ENCODE measurements at regions not wholly inside any gene's neighbourhood (a gene's known extent, or its start where the extent isn't known, plus 50 kb on each side); places are given as distances from the start of the nearest gene placed in this dataset.
A peak's percentile ranks its signal among the peaks of the same experiment; 100 is the strongest.

- ChIA-PET POLR2A (no interaction called here), CTCF (interaction anchor here (0.9 to 1.8 kb wide), 3 partner anchors 9 to 16 kb away, joined by 3 to 6 read pairs (median 5); no protein-coding TSS in a partner anchor)
- TF ChIP-seq, protein P1, sequence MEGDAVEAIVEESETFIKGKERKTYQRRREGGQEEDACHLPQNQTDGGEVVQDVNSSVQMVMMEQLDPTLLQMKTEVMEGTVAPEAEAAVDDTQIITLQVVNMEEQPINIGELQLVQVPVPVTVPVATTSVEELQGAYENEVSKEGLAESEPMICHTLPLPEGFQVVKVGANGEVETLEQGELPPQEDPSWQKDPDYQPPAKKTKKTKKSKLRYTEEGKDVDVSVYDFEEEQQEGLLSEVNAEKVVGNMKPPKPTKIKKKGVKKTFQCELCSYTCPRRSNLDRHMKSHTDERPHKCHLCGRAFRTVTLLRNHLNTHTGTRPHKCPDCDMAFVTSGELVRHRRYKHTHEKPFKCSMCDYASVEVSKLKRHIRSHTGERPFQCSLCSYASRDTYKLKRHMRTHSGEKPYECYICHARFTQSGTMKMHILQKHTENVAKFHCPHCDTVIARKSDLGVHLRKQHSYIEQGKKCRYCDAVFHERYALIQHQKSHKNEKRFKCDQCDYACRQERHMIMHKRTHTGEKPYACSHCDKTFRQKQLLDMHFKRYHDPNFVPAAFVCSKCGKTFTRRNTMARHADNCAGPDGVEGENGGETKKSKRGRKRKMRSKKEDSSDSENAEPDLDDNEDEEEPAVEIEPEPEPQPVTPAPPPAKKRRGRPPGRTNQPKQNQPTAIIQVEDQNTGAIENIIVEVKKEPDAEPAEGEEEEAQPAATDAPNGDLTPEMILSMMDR (IDR thresholded peaks at IDR 0.05; ENCODE audit: insufficient read depth, low read length, missing control alignments) = no peak
- no peak overlapping the region for H3K4me3 ChIP-seq (ENCODE audit: low read depth, low read length)
- DNase-seq (ENCODE audit: low read depth, low spot score) = no peak
These were observed 666.8 kb downstream of the PCDH18 start for GRCh38 chr4:136865526-136865925.

GRCh38 chr4:136864604-136865185 is 667.6 kb downstream of the PCDH18 start:
- no peak overlapping the region for H3K4me3 ChIP-seq (ENCODE audit: low read depth, low read length)
- CTCF ChIA-PET = interaction anchor here (0.7 to 2.4 kb wide), 6 partner anchors 8 to 946 kb away, joined by 3 to 11 read pairs (median 4); no protein-coding TSS in a partner anchor
- POLR2A ChIA-PET = no interaction called here
- TF ChIP-seq, protein P1 (IDR thresholded peaks at IDR 0.05; ENCODE audit: insufficient read depth, low read length, missing control alignments) = peak; percentile 57
- DNase-seq (ENCODE audit: low read depth, low spot score) = peak; percentile 9

GRCh38 chr4:136863756-136864155 is 668.5 kb downstream of the PCDH18 start:
- CTCF ChIA-PET = interaction anchor here (0.8 to 2.4 kb wide), 4 partner anchors 8 to 15 kb away, joined by 3 to 11 read pairs (median 6); no protein-coding TSS in a partner anchor
- no peak for DNase-seq (ENCODE audit: low read depth, low spot score)
- TF ChIP-seq, protein P1 (IDR thresholded peaks at IDR 0.05; ENCODE audit: insufficient read depth, low read length, missing control alignments) = no peak
- no peak overlapping the region for H3K4me3 ChIP-seq (ENCODE audit: low read depth, low read length)
- POLR2A ChIA-PET = no interaction called here

GRCh38 chr4:136862653-136863052 is 669.6 kb downstream of the PCDH18 start:
- H3K4me3 ChIP-seq (ENCODE audit: low read depth, low read length) = no peak overlapping the region
- ChIA-PET CTCF (no interaction called here), POLR2A (no interaction called here)
- no peak for DNase-seq (ENCODE audit: low read depth, low spot score)
- TF ChIP-seq, protein P1 (IDR thresholded peaks at IDR 0.05; ENCODE audit: insufficient read depth, low read length, missing control alignments) = no peak

- no peak overlapping the region for H3K4me3 ChIP-seq (ENCODE audit: low read depth, low read length)
- CTCF ChIA-PET = no interaction called here
- TF ChIP-seq, protein P1 (IDR thresholded peaks at IDR 0.05; ENCODE audit: insufficient read depth, low read length, missing control alignments) = no peak
- POLR2A ChIA-PET = no interaction called here
- DNase-seq (ENCODE audit: low read depth, low spot score) = no peak
These were observed 671.2 kb downstream of the PCDH18 start for GRCh38 chr4:136861091-136861490.

GRCh38 chr4:136858903-136859302 is 673.4 kb downstream of the PCDH18 start:
- DNase-seq (ENCODE audit: low read depth, low spot score) = no peak
- TF ChIP-seq, protein P1 (IDR thresholded peaks at IDR 0.05; ENCODE audit: insufficient read depth, low read length, missing control alignments) = no peak
- CTCF ChIA-PET = no interaction called here
- POLR2A ChIA-PET = no interaction called here
- no peak overlapping the region for H3K4me3 ChIP-seq (ENCODE audit: low read depth, low read length)
